ENCODE measurements at regions not wholly inside any gene's neighbourhood (a gene's known extent, or its start where the extent isn't known, plus 50 kb on each side); places are given as distances from the start of the nearest gene placed in this dataset.

DNA sequence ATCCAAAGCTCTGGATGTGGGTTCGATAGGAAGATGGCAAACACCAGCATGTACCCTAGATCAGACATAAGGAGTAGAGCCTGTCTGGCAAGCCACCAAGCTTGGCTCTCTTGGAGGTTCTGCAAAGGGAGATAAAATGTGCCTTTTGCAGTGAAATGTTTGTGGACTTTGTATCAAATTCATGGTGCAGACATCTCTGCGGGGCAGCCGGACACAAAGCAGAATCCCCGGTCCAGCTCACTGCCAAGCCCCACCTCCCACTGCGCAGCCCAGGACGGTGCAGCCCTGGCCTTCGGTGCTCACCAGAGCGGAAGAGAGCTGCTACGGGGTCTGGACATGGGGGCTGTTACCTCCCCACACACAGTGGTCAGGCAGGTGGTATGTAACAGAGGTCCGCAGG lies 333.6 kb upstream of the JARID2 start:
- no peak overlapping the region for H4K8ac ChIP-seq (ENCODE audit: low read depth, low read length)
- H3K4ac ChIP-seq (ENCODE audit: low read length): no peak overlapping the region
- WGBS, 2 donors (ENCODE audit: extremely low coverage in 2 of 2, insufficient read length in 2 of 2, insufficient replicate concordance in 1 of 2): no CpG with 5 or more reads among the region's 10 CpGs
- H3K4me3 ChIP-seq (ENCODE audit: low read length in 2 of 2): peak overlapping the region in 1 of 2 donors; percentile 13
- no peak for DNase-seq (ENCODE audit: low spot score)
- H3K4me2 ChIP-seq (ENCODE audit: insufficient read depth, low read length, poor library complexity, severe bottlenecking): no peak overlapping the region
- no peaks in the 10 kb centered on the region for H3K79me1 ChIP-seq (ENCODE audit: low read depth, low read length)
- H3K27me3 ChIP-seq (ENCODE audit: control insufficient read depth in 3 of 3, insufficient read depth in 3 of 3, low read depth in 1 of 3, low read length in 3 of 3): no peaks in the 10 kb centered on the region
- H3K23ac ChIP-seq (ENCODE audit: low read depth, low read length, poor library complexity): no peak overlapping the region
- H2BK120ac ChIP-seq (ENCODE audit: low read depth, low read length): no peak overlapping the region
- H2BK12ac ChIP-seq (ENCODE audit: low read length): no peak overlapping the region
- no peak overlapping the region for H3K14ac ChIP-seq (ENCODE audit: low read length)
- peak overlapping the region; percentile 14 for H2BK15ac ChIP-seq (ENCODE audit: low read length)
- no peak overlapping the region for H3K27ac ChIP-seq (replicated peaks; ENCODE audit: low read length)
- no peaks in the 10 kb centered on the region for H3K9me3 ChIP-seq (replicated peaks in 1 of 2; ENCODE audit: control insufficient read depth in 2 of 2, insufficient read depth in 1 of 2, low read depth in 1 of 2, low read length in 2 of 2)
- no peak overlapping the region for H4K91ac ChIP-seq (ENCODE audit: low read depth, low read length, poor library complexity)
- peak overlapping the region; percentile 5 for H3K9ac ChIP-seq (ENCODE audit: low read depth, low read length, poor library complexity)
- peaks cover 2 to 8% of the 10 kb centered on the region in 2 donors for H3K4me1 ChIP-seq (ENCODE audit: control insufficient read depth in 2 of 2, insufficient read depth in 1 of 2, low read depth in 1 of 2, low read length in 2 of 2)
- H3K18ac ChIP-seq (ENCODE audit: low read length): peak overlapping the region; percentile 61
- H2AFZ ChIP-seq (ENCODE audit: low read length): no peak overlapping the region
- H2AK5ac ChIP-seq (ENCODE audit: low read depth, low read length): no peak overlapping the region
- no peaks in the 10 kb centered on the region for H3K36me3 ChIP-seq (replicated peaks in 1 of 2; ENCODE audit: control insufficient read depth in 2 of 2, insufficient read depth in 2 of 2, low read length in 2 of 2)
- no peak overlapping the region for H2BK5ac ChIP-seq (ENCODE audit: low read length)

GRCh38 chr6:14912706-14913105 lies 333.2 kb upstream of the JARID2 start:
- no peak for DNase-seq (ENCODE audit: low spot score)
- Histone ChIP-seq H3K14ac (ENCODE audit: low read length) (no peak overlapping the region), H4K91ac (ENCODE audit: low read depth, low read length, poor library complexity) (no peak overlapping the region), H3K18ac (ENCODE audit: low read length) (peak overlapping the region; percentile 61), H3K23ac (ENCODE audit: low read depth, low read length, poor library complexity) (no peak overlapping the region), H3K9me3 (replicated peaks in 1 of 2; ENCODE audit: control insufficient read depth in 2 of 2, insufficient read depth in 1 of 2, low read depth in 1 of 2, low read length in 2 of 2) (no peaks in the 10 kb centered on the region), H4K8ac (ENCODE audit: low read depth, low read length) (no peak overlapping the region), H3K4me2 (ENCODE audit: insufficient read depth, low read length, poor library complexity, severe bottlenecking) (no peak overlapping the region), H2AFZ (ENCODE audit: low read length) (no peak overlapping the region), H3K36me3 (replicated peaks in 1 of 2; ENCODE audit: control insufficient read depth in 2 of 2, insufficient read depth in 2 of 2, low read length in 2 of 2) (no peaks in the 10 kb centered on the region), H3K79me1 (ENCODE audit: low read depth, low read length) (no peaks in the 10 kb centered on the region), H3K4ac (ENCODE audit: low read length) (no peak overlapping the region), H3K27me3 (ENCODE audit: control insufficient read depth in 3 of 3, insufficient read depth in 3 of 3, low read depth in 1 of 3, low read length in 3 of 3) (no peaks in the 10 kb centered on the region), H2BK120ac (ENCODE audit: low read depth, low read length) (no peak overlapping the region), H2BK12ac (ENCODE audit: low read length) (no peak overlapping the region), H3K9ac (ENCODE audit: low read depth, low read length, poor library complexity) (peak overlapping the region; percentile 5), H2BK5ac (ENCODE audit: low read length) (no peak overlapping the region), H2BK15ac (ENCODE audit: low read length) (peak overlapping the region; percentile 14), H3K4me1 (ENCODE audit: control insufficient read depth in 2 of 2, insufficient read depth in 1 of 2, low read depth in 1 of 2, low read length in 2 of 2) (peaks cover 2 to 8% of the 10 kb centered on the region in 2 donors), H3K27ac (replicated peaks; ENCODE audit: low read length) (no peak overlapping the region), H3K4me3 (ENCODE audit: low read length in 2 of 2) (no peak overlapping the region), H2AK5ac (ENCODE audit: low read depth, low read length) (no peak overlapping the region)
- no CpG with 5 or more reads among the region's 2 CpGs for WGBS, 2 donors (ENCODE audit: extremely low coverage in 2 of 2, insufficient read length in 2 of 2, insufficient replicate concordance in 1 of 2)

- no peak overlapping the region for H3K9ac ChIP-seq (ENCODE audit: low read depth, low read length, poor library complexity)
- no peak for DNase-seq (ENCODE audit: low spot score)
- H2BK12ac ChIP-seq (ENCODE audit: low read length): no peak overlapping the region
- H3K14ac ChIP-seq (ENCODE audit: low read length): no peak overlapping the region
- H2BK15ac ChIP-seq (ENCODE audit: low read length): no peak overlapping the region
- no peak overlapping the region for H3K4me3 ChIP-seq (ENCODE audit: low read length in 2 of 2)
- no peaks in the 10 kb centered on the region for H3K9me3 ChIP-seq (replicated peaks in 1 of 2; ENCODE audit: control insufficient read depth in 2 of 2, insufficient read depth in 1 of 2, low read depth in 1 of 2, low read length in 2 of 2)
- H4K8ac ChIP-seq (ENCODE audit: low read depth, low read length): no peak overlapping the region
- H3K36me3 ChIP-seq (replicated peaks in 1 of 2; ENCODE audit: control insufficient read depth in 2 of 2, insufficient read depth in 2 of 2, low read length in 2 of 2): no peaks in the 10 kb centered on the region
- H2AK5ac ChIP-seq (ENCODE audit: low read depth, low read length): no peak overlapping the region
- no peak overlapping the region for H3K4me2 ChIP-seq (ENCODE audit: insufficient read depth, low read length, poor library complexity, severe bottlenecking)
- no peak overlapping the region for H3K23ac ChIP-seq (ENCODE audit: low read depth, low read length, poor library complexity)
- WGBS, 2 donors (ENCODE audit: extremely low coverage in 2 of 2, insufficient read length in 2 of 2, insufficient replicate concordance in 1 of 2): no CpG with 5 or more reads among the region's 2 CpGs
- no peak overlapping the region for H2BK120ac ChIP-seq (ENCODE audit: low read depth, low read length)
- H3K4ac ChIP-seq (ENCODE audit: low read length): no peak overlapping the region
- H3K27me3 ChIP-seq (ENCODE audit: control insufficient read depth in 3 of 3, insufficient read depth in 3 of 3, low read depth in 1 of 3, low read length in 3 of 3): no peaks in the 10 kb centered on the region
- no peak overlapping the region for H2BK5ac ChIP-seq (ENCODE audit: low read length)
- H3K79me1 ChIP-seq (ENCODE audit: low read depth, low read length): no peaks in the 10 kb centered on the region
- no peak overlapping the region for H3K27ac ChIP-seq (replicated peaks; ENCODE audit: low read length)
- no peak overlapping the region for H2AFZ ChIP-seq (ENCODE audit: low read length)
- H4K91ac ChIP-seq (ENCODE audit: low read depth, low read length, poor library complexity): no peak overlapping the region
- peaks cover 2 to 12% of the 10 kb centered on the region in 2 donors for H3K4me1 ChIP-seq (ENCODE audit: control insufficient read depth in 2 of 2, insufficient read depth in 1 of 2, low read depth in 1 of 2, low read length in 2 of 2)
- H3K18ac ChIP-seq (ENCODE audit: low read length): no peak overlapping the region
Observed at GRCh38 chr6:14913931-14914330, 331.9 kb upstream of the JARID2 start.

- H4K8ac ChIP-seq (ENCODE audit: low read depth, low read length): no peak overlapping the region
- H3K18ac ChIP-seq (ENCODE audit: low read length): peak overlapping the region; percentile 11
- H3K4ac ChIP-seq (ENCODE audit: low read length): no peak overlapping the region
- no peak overlapping the region for H2BK120ac ChIP-seq (ENCODE audit: low read depth, low read length)
- no peak overlapping the region for H3K27ac ChIP-seq (replicated peaks; ENCODE audit: low read length)
- peak overlapping the region; percentile 17 for H2AK5ac ChIP-seq (ENCODE audit: low read depth, low read length)
- no peak overlapping the region for H2BK5ac ChIP-seq (ENCODE audit: low read length)
- no peaks in the 10 kb centered on the region for H3K79me1 ChIP-seq (ENCODE audit: low read depth, low read length)
- no peaks in the 10 kb centered on the region for H3K9me3 ChIP-seq (replicated peaks in 1 of 2; ENCODE audit: control insufficient read depth in 2 of 2, insufficient read depth in 1 of 2, low read depth in 1 of 2, low read length in 2 of 2)
- peaks cover 7 to 16% of the 10 kb centered on the region in 2 donors for H3K4me1 ChIP-seq (ENCODE audit: control insufficient read depth in 2 of 2, insufficient read depth in 1 of 2, low read depth in 1 of 2, low read length in 2 of 2)
- H2BK15ac ChIP-seq (ENCODE audit: low read length): no peak overlapping the region
- H3K23ac ChIP-seq (ENCODE audit: low read depth, low read length, poor library complexity): no peak overlapping the region
- no peak overlapping the region for H3K4me3 ChIP-seq (ENCODE audit: low read length in 2 of 2)
- no CpG with 5 or more reads among the region's 36 CpGs for WGBS, 2 donors (ENCODE audit: extremely low coverage in 2 of 2, insufficient read length in 2 of 2, insufficient replicate concordance in 1 of 2)
- H2AFZ ChIP-seq (ENCODE audit: low read length): no peak overlapping the region
- H3K14ac ChIP-seq (ENCODE audit: low read length): no peak overlapping the region
- H3K27me3 ChIP-seq (ENCODE audit: control insufficient read depth in 3 of 3, insufficient read depth in 3 of 3, low read depth in 1 of 3, low read length in 3 of 3): no peaks in the 10 kb centered on the region
- H3K9ac ChIP-seq (ENCODE audit: low read depth, low read length, poor library complexity): no peak overlapping the region
- no peak overlapping the region for H3K4me2 ChIP-seq (ENCODE audit: insufficient read depth, low read length, poor library complexity, severe bottlenecking)
- H4K91ac ChIP-seq (ENCODE audit: low read depth, low read length, poor library complexity): no peak overlapping the region
- DNase-seq (ENCODE audit: low spot score): no peak
- no peak overlapping the region for H2BK12ac ChIP-seq (ENCODE audit: low read length)
- no peaks in the 10 kb centered on the region for H3K36me3 ChIP-seq (replicated peaks in 1 of 2; ENCODE audit: control insufficient read depth in 2 of 2, insufficient read depth in 2 of 2, low read length in 2 of 2)
Observed at GRCh38 chr6:14915888-14916832, 329.7 kb upstream of the JARID2 start.
